ENCODE measurements at regions not wholly inside any gene's neighbourhood (a gene's known extent, or its start where the extent isn't known, plus 50 kb on each side); places are given as distances from the start of the nearest gene placed in this dataset.

- DNase-seq (no peak), ATAC-seq (replicated peaks in 1 of 2) (no peak)
- H3K4me3 Mint-ChIP-seq = no peak overlapping the region
- peaks cover 4% of the 10 kb centered on the region for H3K27me3 Mint-ChIP-seq (ENCODE audit: low read depth)
- no peaks in the 10 kb centered on the region for H3K36me3 Mint-ChIP-seq (ENCODE audit: insufficient read depth in 2 of 2)
- no peaks in the 10 kb centered on the region for H3K4me1 Mint-ChIP-seq (ENCODE audit: low read depth)
- no peak overlapping the region for H3K27ac Mint-ChIP-seq
- peaks cover 0 to 1% of the 10 kb centered on the region in 2 donors for H3K9me3 Mint-ChIP-seq
Measured at GRCh38 chr10:10313149-10313835, 704.4 kb upstream of the CELF2 start.

- Mint-ChIP-seq H3K9me3 (peaks cover 0 to 1% of the 10 kb centered on the region in 2 donors), H3K27ac (no peak overlapping the region), H3K27me3 (ENCODE audit: low read depth) (no peaks in the 10 kb centered on the region), H3K4me1 (ENCODE audit: low read depth) (no peaks in the 10 kb centered on the region), H3K4me3 (no peak overlapping the region), H3K36me3 (ENCODE audit: insufficient read depth in 2 of 2) (no peaks in the 10 kb centered on the region)
- no peak for DNase-seq
- no peak for ATAC-seq (replicated peaks in 1 of 2)
Measured at GRCh38 chr10:10314626-10315025, 703.0 kb upstream of the CELF2 start.

GRCh38 chr10:10315989-10316388, 701.7 kb upstream of the CELF2 start:
- Mint-ChIP-seq H3K9me3 (no peaks in the 10 kb centered on the region), H3K27ac (no peak overlapping the region), H3K27me3 (ENCODE audit: low read depth) (no peaks in the 10 kb centered on the region), H3K4me1 (ENCODE audit: low read depth) (no peaks in the 10 kb centered on the region), H3K4me3 (no peak overlapping the region), H3K36me3 (ENCODE audit: insufficient read depth in 2 of 2) (no peaks in the 10 kb centered on the region)
- ATAC-seq (replicated peaks in 1 of 2) (no peak), DNase-seq (no peak)

GRCh38 chr10:10317151-10317550, 700.5 kb upstream of the CELF2 start:
- ATAC-seq (replicated peaks in 1 of 2) = no peak
- Mint-ChIP-seq H3K36me3 (ENCODE audit: insufficient read depth in 2 of 2) (no peaks in the 10 kb centered on the region), H3K27ac (no peak overlapping the region), H3K4me3 (no peak overlapping the region), H3K27me3 (ENCODE audit: low read depth) (no peaks in the 10 kb centered on the region), H3K4me1 (ENCODE audit: low read depth) (no peaks in the 10 kb centered on the region), H3K9me3 (no peaks in the 10 kb centered on the region)
- no peak for DNase-seq

- H3K27ac Mint-ChIP-seq = no peak overlapping the region
- no peak for ATAC-seq (replicated peaks in 1 of 2)
- no peaks in the 10 kb centered on the region for H3K27me3 Mint-ChIP-seq (ENCODE audit: low read depth)
- H3K4me1 Mint-ChIP-seq (ENCODE audit: low read depth) = no peaks in the 10 kb centered on the region
- H3K36me3 Mint-ChIP-seq (ENCODE audit: insufficient read depth in 2 of 2) = no peaks in the 10 kb centered on the region
- no peaks in the 10 kb centered on the region for H3K9me3 Mint-ChIP-seq
- no peak for DNase-seq
- H3K4me3 Mint-ChIP-seq = no peak overlapping the region
Measured at GRCh38 chr10:10318856-10319255, 698.8 kb upstream of the CELF2 start.

- Mint-ChIP-seq H3K36me3 (ENCODE audit: insufficient read depth in 2 of 2) (no peaks in the 10 kb centered on the region), H3K9me3 (no peaks in the 10 kb centered on the region), H3K27me3 (ENCODE audit: low read depth) (no peaks in the 10 kb centered on the region), H3K27ac (no peak overlapping the region), H3K4me3 (no peak overlapping the region), H3K4me1 (ENCODE audit: low read depth) (no peaks in the 10 kb centered on the region)
- no peak for DNase-seq
- no peak for ATAC-seq (replicated peaks in 1 of 2)
Measured at GRCh38 chr10:10320956-10321355, 696.7 kb upstream of the CELF2 start.

- Mint-ChIP-seq H3K4me1 (ENCODE audit: low read depth) (no peaks in the 10 kb centered on the region), H3K27me3 (ENCODE audit: low read depth) (peaks cover 13% of the 10 kb centered on the region)
- no peak for DNase-seq
Measured at GRCh38 chr10:10326116-10326515, 691.6 kb upstream of the CELF2 start.

GRCh38 chr10:10327934-10328333, 689.7 kb upstream of the CELF2 start:
- Mint-ChIP-seq H3K4me3 (no peak overlapping the region), H3K9me3 (no peaks in the 10 kb centered on the region), H3K36me3 (ENCODE audit: insufficient read depth in 2 of 2) (no peaks in the 10 kb centered on the region), H3K27ac (no peak overlapping the region), H3K4me1 (ENCODE audit: low read depth) (no peaks in the 10 kb centered on the region), H3K27me3 (ENCODE audit: low read depth) (peaks cover 13% of the 10 kb centered on the region)
- DNase-seq = no peak
- ATAC-seq (replicated peaks in 1 of 2) = no peak

More at GRCh38 chr10:10326116-10326515, 691.6 kb upstream of the CELF2 start:
- H3K9me3 Mint-ChIP-seq = no peaks in the 10 kb centered on the region
- no peaks in the 10 kb centered on the region for H3K36me3 Mint-ChIP-seq (ENCODE audit: insufficient read depth in 2 of 2)
- no peak for ATAC-seq (replicated peaks in 1 of 2)
- H3K27ac Mint-ChIP-seq = no peak overlapping the region
- no peak overlapping the region for H3K4me3 Mint-ChIP-seq

GRCh38 chr10:10330418-10330817, 687.3 kb upstream of the CELF2 start:
- H3K4me1 Mint-ChIP-seq (ENCODE audit: low read depth) = no peaks in the 10 kb centered on the region
- peaks cover 18% of the 10 kb centered on the region for H3K27me3 Mint-ChIP-seq (ENCODE audit: low read depth)
- DNase-seq = no peak
- no peak overlapping the region for H3K27ac Mint-ChIP-seq
- no peak for ATAC-seq (replicated peaks in 1 of 2)
- no peak overlapping the region for H3K4me3 Mint-ChIP-seq
- H3K36me3 Mint-ChIP-seq (ENCODE audit: insufficient read depth in 2 of 2) = no peaks in the 10 kb centered on the region
- H3K9me3 Mint-ChIP-seq = no peaks in the 10 kb centered on the region

GRCh38 chr10:10332786-10333185, 684.9 kb upstream of the CELF2 start:
- Mint-ChIP-seq H3K27me3 (ENCODE audit: low read depth) (peaks cover 18% of the 10 kb centered on the region), H3K4me1 (ENCODE audit: low read depth) (no peaks in the 10 kb centered on the region), H3K36me3 (ENCODE audit: insufficient read depth in 2 of 2) (no peaks in the 10 kb centered on the region), H3K9me3 (no peaks in the 10 kb centered on the region), H3K27ac (no peak overlapping the region), H3K4me3 (no peak overlapping the region)
- DNase-seq (no peak), ATAC-seq (replicated peaks in 1 of 2) (no peak)

GRCh38 chr10:10333622-10334021, 684.0 kb upstream of the CELF2 start:
- H3K4me3 Mint-ChIP-seq = no peak overlapping the region
- ATAC-seq (replicated peaks in 1 of 2) = no peak
- peaks cover 18% of the 10 kb centered on the region for H3K27me3 Mint-ChIP-seq (ENCODE audit: low read depth)
- DNase-seq = no peak
- H3K36me3 Mint-ChIP-seq (ENCODE audit: insufficient read depth in 2 of 2) = no peaks in the 10 kb centered on the region
- H3K9me3 Mint-ChIP-seq = no peaks in the 10 kb centered on the region
- H3K27ac Mint-ChIP-seq = no peak overlapping the region
- no peaks in the 10 kb centered on the region for H3K4me1 Mint-ChIP-seq (ENCODE audit: low read depth)

- peaks cover 10% of the 10 kb centered on the region for H3K27me3 Mint-ChIP-seq (ENCODE audit: low read depth)
- ATAC-seq (replicated peaks in 1 of 2) (no peak), DNase-seq (no peak)
- H3K9me3 Mint-ChIP-seq = no peaks in the 10 kb centered on the region
- H3K4me3 Mint-ChIP-seq = no peak overlapping the region
- no peaks in the 10 kb centered on the region for H3K4me1 Mint-ChIP-seq (ENCODE audit: low read depth)
- H3K27ac Mint-ChIP-seq = no peak overlapping the region
- H3K36me3 Mint-ChIP-seq (ENCODE audit: insufficient read depth in 2 of 2) = no peaks in the 10 kb centered on the region
Measured at GRCh38 chr10:10338339-10338738, 679.3 kb upstream of the CELF2 start.

GRCh38 chr10:10346390-10347150, 671.1 kb upstream of the CELF2 start:
- Mint-ChIP-seq H3K4me1 (ENCODE audit: low read depth) (no peaks in the 10 kb centered on the region), H3K4me3 (no peak overlapping the region), H3K27me3 (ENCODE audit: low read depth) (peaks cover 16% of the 10 kb centered on the region), H3K27ac (no peak overlapping the region), H3K36me3 (ENCODE audit: insufficient read depth in 2 of 2) (no peaks in the 10 kb centered on the region), H3K9me3 (peaks cover 3 to 5% of the 10 kb centered on the region in 2 donors)
- ATAC-seq (replicated peaks in 1 of 2) = no peak
- no peak for DNase-seq

GRCh38 chr10:10350050-10350449, 667.6 kb upstream of the CELF2 start:
- no peaks in the 10 kb centered on the region for H3K36me3 Mint-ChIP-seq (ENCODE audit: insufficient read depth in 2 of 2)
- no peaks in the 10 kb centered on the region for H3K4me1 Mint-ChIP-seq (ENCODE audit: low read depth)
- H3K4me3 Mint-ChIP-seq = no peak overlapping the region
- H3K27me3 Mint-ChIP-seq (ENCODE audit: low read depth) = no peaks in the 10 kb centered on the region
- no peak for DNase-seq
- no peak overlapping the region for H3K27ac Mint-ChIP-seq
- H3K9me3 Mint-ChIP-seq = no peaks in the 10 kb centered on the region
- no peak for ATAC-seq (replicated peaks in 1 of 2)

Measured in activated T-cell treated with anti-CD3 and anti-CD28 coated beads, Interleukin-2, amount 50 U/mL, for 72 hours (primary cell).